Epithelial cell of proximal tubule (primary cell): ENCODE measurements at regions not wholly inside any gene's neighbourhood (a gene's known extent, or its start where the extent isn't known, plus 50 kb on each side); places are given as distances from the start of the nearest gene placed in this dataset.

Source experiments
- DNase-seq: peaks from one replicate; pipeline ENCODE4 v3.0.0-alpha.2; 2011; ENCODE audit warnings: low read depth
- H3K4me3 ChIP-seq: 2 replicates; pipeline ENCODE4 v1.5.1; 2011; ENCODE audit warnings: low read depth, mild to moderate bottlenecking, low read length
- TF ChIP-seq, protein P1 (sequence below): conservative IDR thresholded peaks from 2 replicates; pipeline ENCODE4 v1.5.1; 2012; ENCODE audit warnings: low read depth, mild to moderate bottlenecking, low read length

DNA sequence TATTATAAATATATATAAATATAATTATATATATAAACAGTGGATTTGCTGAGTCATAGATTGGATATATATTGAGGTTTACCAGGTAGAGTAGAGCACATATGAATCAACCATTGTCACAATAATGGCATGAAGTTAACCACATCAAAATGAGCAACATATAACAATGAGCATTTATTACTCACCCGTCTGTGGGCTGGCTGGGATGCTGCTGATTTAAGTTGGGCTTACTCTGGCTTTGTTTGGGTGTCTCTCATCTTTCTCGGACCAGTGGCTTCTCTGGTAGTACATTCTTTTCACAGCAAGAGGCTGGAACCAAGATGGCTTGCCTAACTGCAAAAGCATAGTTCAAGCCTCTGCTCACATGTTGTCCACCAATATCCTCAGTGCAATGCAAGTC is 111.7 kb upstream of the TAPT1 start:
- TF ChIP-seq, protein P1, sequence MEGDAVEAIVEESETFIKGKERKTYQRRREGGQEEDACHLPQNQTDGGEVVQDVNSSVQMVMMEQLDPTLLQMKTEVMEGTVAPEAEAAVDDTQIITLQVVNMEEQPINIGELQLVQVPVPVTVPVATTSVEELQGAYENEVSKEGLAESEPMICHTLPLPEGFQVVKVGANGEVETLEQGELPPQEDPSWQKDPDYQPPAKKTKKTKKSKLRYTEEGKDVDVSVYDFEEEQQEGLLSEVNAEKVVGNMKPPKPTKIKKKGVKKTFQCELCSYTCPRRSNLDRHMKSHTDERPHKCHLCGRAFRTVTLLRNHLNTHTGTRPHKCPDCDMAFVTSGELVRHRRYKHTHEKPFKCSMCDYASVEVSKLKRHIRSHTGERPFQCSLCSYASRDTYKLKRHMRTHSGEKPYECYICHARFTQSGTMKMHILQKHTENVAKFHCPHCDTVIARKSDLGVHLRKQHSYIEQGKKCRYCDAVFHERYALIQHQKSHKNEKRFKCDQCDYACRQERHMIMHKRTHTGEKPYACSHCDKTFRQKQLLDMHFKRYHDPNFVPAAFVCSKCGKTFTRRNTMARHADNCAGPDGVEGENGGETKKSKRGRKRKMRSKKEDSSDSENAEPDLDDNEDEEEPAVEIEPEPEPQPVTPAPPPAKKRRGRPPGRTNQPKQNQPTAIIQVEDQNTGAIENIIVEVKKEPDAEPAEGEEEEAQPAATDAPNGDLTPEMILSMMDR, result no peak
- DNase-seq, result peak; percentile 23
- H3K4me3 ChIP-seq, result no peak overlapping the region

DNA sequence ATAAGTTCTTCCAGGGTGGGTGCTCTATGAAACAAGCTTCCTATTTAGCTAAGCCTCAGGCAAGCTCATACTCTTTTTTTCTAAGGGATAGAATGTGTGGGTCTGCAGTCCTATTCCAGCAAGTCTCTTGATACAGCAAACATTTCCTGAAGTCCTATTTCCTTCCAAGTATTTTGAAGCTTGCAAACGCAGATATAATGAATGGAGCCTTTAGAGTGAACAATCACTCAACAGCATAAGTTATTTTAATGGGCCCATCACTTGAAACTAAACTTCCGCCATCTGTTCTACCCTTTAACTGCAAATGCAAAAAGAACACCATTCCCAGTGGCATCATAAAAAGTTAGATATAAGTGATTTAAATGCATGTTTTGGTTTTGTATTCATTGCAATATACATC is 108.3 kb upstream of the TAPT1 start:
- no peak overlapping the region for H3K4me3 ChIP-seq
- TF ChIP-seq, protein P1, result no peak
- no peak for DNase-seq

DNA sequence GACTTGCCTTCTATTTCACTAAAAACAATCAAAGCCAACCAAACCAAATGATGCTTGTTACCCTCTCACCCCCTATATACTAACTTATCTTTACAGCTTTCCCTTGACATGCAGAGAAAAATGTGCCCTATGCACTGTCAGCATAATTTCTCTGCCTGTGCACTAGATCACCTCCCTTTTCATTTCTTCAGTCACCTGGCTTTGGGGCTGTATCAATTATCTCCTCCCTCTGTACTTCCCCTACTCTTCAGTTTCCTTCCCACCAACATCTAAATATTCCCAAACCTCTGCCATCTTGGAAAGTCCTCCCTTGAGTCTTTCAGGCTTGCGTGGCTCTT is 103.5 kb upstream of the TAPT1 start:
- TF ChIP-seq, protein P1, result no peak
- no peak for DNase-seq
- no peak overlapping the region for H3K4me3 ChIP-seq

DNA sequence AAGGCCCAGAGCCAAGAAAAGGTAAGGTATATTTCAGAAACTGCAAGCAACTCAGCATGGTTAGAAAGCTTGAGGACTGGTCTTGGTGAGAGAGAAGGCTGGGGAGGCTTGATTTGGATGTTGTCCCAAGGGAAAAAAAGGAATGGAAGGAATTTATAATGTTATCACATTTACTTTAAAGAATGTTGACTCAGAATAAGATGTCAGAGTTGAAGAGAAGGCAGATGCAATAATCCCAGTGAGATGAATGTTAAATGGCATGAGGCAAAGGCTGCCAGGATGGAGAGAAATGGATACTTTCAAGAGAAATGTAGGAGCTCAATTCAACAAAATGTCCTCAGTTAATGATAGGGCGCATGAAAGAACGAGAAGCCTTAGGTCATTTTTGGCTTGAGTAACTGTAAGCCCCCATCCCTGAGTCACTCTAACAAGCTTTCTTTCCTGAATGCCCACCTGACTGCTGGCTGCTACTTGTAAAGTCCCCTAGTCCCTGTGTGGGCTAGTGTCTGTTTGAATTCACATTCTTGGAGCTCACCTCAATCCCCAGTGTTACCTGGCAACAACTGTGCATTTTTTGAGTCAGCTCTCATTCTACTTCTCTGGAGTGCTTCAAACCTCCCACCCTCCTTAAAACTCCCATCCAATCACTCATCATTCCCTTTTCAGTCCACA is 103.0 kb upstream of the TAPT1 start:
- TF ChIP-seq, protein P1, result no peak
- no peak overlapping the region for H3K4me3 ChIP-seq
- DNase-seq, result no peak

DNA sequence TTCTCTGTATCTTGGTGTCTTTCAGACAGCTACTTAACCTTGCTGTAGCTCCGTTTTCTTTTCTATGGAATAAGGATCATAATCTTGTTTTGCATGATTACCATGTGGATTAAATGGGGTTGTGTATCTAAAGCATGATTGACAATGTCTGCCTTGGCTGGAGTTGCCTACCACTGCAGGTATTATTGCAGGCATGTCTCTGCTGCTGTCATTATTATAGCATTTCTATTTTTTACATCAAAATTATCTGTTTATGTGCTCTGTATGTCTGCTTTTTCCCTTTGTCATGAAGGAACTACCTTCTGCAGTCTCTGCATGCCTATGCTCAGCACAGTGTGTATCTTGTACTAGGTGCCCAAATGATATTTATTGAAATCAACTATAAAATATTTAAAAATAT is 95.9 kb upstream of the TAPT1 start:
- DNase-seq, result no peak
- TF ChIP-seq, protein P1, result no peak
- H3K4me3 ChIP-seq, result no peak overlapping the region

DNA sequence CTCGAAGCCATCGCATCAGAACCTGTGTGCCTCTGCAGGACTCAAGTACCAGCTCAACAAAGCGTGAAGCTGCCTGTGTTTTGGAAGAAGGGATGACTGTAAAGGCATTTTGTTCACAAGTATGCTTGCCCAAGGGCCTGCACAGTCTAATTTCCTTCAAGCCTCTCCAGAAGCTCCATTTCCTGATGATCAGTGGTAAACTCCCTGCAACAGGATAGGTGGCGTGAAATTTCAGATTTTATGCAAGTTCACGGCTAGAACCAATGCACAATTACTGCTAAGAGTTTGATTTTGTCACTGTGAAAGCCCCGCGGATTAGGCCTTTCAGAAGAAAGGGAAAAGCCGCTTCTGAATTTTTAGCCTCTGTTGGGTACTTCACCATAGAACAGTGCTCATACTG is 89.2 kb upstream of the TAPT1 start:
- no peak for DNase-seq
- TF ChIP-seq, protein P1, result no peak
- no peak overlapping the region for H3K4me3 ChIP-seq

DNA sequence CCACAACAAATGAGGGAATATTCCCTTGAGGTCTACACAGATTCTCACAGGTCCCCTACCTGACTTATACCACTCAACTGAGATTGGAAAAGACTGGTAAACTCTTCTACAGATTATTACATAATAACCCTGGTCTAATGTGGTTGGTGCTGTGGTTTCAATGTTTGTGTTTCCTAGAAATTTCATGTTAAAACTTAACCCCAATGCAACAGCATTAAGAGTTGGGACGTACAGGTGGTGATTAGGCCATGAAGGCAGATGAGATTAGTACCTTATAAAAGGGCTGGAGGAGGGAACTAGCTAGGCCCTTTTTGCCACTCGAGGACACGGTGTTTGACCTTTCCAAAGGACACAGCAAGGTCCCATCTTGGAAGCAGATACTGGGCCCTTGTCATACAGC is 84.3 kb upstream of the TAPT1 start:
- H3K4me3 ChIP-seq, result no peak overlapping the region
- TF ChIP-seq, protein P1, result no peak
- no peak for DNase-seq
